ENCODE measurements at regions not wholly inside any gene's neighbourhood (a gene's known extent, or its start where the extent isn't known, plus 50 kb on each side); places are given as distances from the start of the nearest gene placed in this dataset.

DNA sequence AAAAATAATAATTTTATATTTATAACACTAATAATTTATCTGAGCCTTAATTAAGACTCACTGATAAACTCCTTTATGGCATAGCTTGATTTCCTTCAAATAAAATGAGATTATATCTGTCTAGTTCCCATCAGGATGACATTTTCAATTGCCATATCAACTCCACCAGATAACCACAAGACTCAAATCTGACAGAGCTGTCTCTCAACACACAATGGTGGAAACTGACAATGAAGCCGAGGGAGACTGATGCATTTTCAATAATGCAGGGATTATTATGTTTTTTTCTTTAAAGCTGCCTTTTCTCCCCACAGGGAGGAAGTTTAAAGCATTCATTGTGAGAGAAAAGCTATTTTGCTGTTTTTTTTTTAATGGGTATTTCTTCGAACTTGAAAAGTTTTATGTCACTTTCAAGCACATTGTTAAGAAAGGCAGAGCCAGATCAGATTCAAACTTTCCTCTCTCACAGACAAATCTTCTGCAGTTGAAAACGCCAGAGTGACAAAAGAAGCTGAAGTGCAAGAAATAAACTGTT is 1326.9 kb upstream of the MIR17HG start:
- TF ChIP-seq, protein P1, sequence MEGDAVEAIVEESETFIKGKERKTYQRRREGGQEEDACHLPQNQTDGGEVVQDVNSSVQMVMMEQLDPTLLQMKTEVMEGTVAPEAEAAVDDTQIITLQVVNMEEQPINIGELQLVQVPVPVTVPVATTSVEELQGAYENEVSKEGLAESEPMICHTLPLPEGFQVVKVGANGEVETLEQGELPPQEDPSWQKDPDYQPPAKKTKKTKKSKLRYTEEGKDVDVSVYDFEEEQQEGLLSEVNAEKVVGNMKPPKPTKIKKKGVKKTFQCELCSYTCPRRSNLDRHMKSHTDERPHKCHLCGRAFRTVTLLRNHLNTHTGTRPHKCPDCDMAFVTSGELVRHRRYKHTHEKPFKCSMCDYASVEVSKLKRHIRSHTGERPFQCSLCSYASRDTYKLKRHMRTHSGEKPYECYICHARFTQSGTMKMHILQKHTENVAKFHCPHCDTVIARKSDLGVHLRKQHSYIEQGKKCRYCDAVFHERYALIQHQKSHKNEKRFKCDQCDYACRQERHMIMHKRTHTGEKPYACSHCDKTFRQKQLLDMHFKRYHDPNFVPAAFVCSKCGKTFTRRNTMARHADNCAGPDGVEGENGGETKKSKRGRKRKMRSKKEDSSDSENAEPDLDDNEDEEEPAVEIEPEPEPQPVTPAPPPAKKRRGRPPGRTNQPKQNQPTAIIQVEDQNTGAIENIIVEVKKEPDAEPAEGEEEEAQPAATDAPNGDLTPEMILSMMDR (IDR thresholded peaks at IDR 0.05): no peak
- TF ChIP-seq POLR2A (IDR thresholded peaks at IDR 0.05) (no peak), EP300 (IDR thresholded peaks at IDR 0.05) (no peak)

Measured in ovary (tissue), 3 donors.